A549 (cell line): ENCODE measurements at regions not wholly inside any gene's neighbourhood (a gene's known extent, or its start where the extent isn't known, plus 50 kb on each side); places are given as distances from the start of the nearest gene placed in this dataset.

Experiments used
- ATAC-seq, 2 experiments: fragments of 200-7000 bp in 1 of 2; fragments of >200 bp in 1 of 2; cut with Nextera tagmentation in 1 of 2; cut with Tn5 transposase in 1 of 2; 3 replicates each; pipeline versions ENCODE4 v1.8.0 to v1.9.1; 2018 to 2020; ENCODE audit warnings: mild to moderate bottlenecking in 1 of 2, moderate library complexity in 1 of 2
- CTCF ChIA-PET: fragments of 300-600 bp; sonication (Branson Sonifier 250); formaldehyde crosslinking; extraction: SDS; loops from one replicate; lab custom pipeline; 2021; ENCODE audit warnings: antibody characterized with exemption, inconsistent platforms; lab: Yijun Ruan, JAX
- POLR2A ChIA-PET: fragments of 350-600 bp; formaldehyde crosslinking; extraction: SDS; loops from one replicate; lab custom pipeline; 2021; ENCODE audit warnings: antibody characterized with exemption, inconsistent platforms; lab: Yijun Ruan, JAX
- DNase-seq, 2 experiments: peaks; one replicate each; pipeline versions ENCODE4 v3.0.0 to v3.0.0-alpha.2; 2011 to 2016; ENCODE audit warnings: low read depth in 1 of 2, low spot score in 1 of 2
- FAIRE-seq: peaks from 2 replicates; lab custom pipeline; 2011; peaks lifted over from hg19 to GRCh38; lab: Jason Lieb, UNC
- H3K27ac ChIP-seq, 2 experiments: fragments of >200 bp; sonication (Bioruptor Twin); formaldehyde crosslinking; 3 replicates each; pipeline ENCODE4 v1.5.1; 2016 to 2017
- H3K4me1 ChIP-seq: fragments of >200 bp; sonication (Bioruptor Twin); formaldehyde crosslinking; 3 replicates; pipeline ENCODE4 v1.6.1; 2016
- H3K4me2 ChIP-seq: fragments of >200 bp; sonication (Bioruptor Twin); formaldehyde crosslinking; 3 replicates; pipeline ENCODE4 v1.6.1; 2016
- H3K4me3 ChIP-seq: fragments of >200 bp; sonication (Bioruptor Twin); formaldehyde crosslinking; 3 replicates; pipeline ENCODE4 v1.5.1; 2016
- H3K9me3 ChIP-seq: fragments of >200 bp; sonication (Bioruptor Twin); formaldehyde crosslinking; 3 replicates; pipeline ENCODE4 v1.6.1; 2016
- BHLHE40 ChIP-seq: IDR thresholded peaks from 2 replicates; pipeline ENCODE4 v1.6.1; 2012; ENCODE audit warnings: low read depth, low read length, inconsistent platforms
- CBX2 ChIP-seq: fragments of 200-600 bp; sonication (generic); IDR thresholded peaks from 2 replicates; pipeline ENCODE4 v1.6.1; 2016; ENCODE audit warnings: low read depth, mild to moderate bottlenecking, borderline replicate concordance
- CBX8 ChIP-seq: fragments of 200-600 bp; sonication (generic); IDR thresholded peaks from 2 replicates; pipeline ENCODE4 v1.6.1; 2016
- CEBPB ChIP-seq, 2 experiments: fragments of >200 bp in 1 of 2; sonication (Bioruptor Twin) in 1 of 2; formaldehyde crosslinking in 1 of 2; IDR thresholded peaks; 2 replicates each; pipeline ENCODE4 v1.6.1; 2012 to 2016
- CHD2 ChIP-seq: fragments of 150-350 bp; IDR thresholded peaks from 2 replicates; pipeline ENCODE4 v1.6.1; 2014; ENCODE audit warnings: low read length; ENCODE audit not compliant: partially characterized antibody
- CHD4 ChIP-seq: fragments of 200-600 bp; sonication (generic); IDR thresholded peaks from 2 replicates; pipeline ENCODE4 v1.6.1; 2016; ENCODE audit warnings: antibody characterized with exemption, mild to moderate bottlenecking, borderline replicate concordance
- FOSB ChIP-seq: fragments of 250-450 bp; sonication (Bioruptor Pico); IDR thresholded peaks from 2 replicates; pipeline ENCODE4 v1.5.0; 2020; ENCODE audit warnings: mild to moderate bottlenecking, moderate library complexity
- FOSL2 ChIP-seq, 2 experiments: fragments of 450-650 bp in 1 of 2; fragments of >200 bp in 1 of 2; sonication (Bioruptor Twin) in 1 of 2; formaldehyde crosslinking; IDR thresholded peaks; 2 replicates each; pipeline versions ENCODE4 v1.5.0 to v1.6.1; 2016 to 2020; ENCODE audit warnings: mild to moderate bottlenecking in 1 of 2, moderate library complexity in 1 of 2
- HEYL ChIP-seq: fragments of 250-450 bp; sonication (Bioruptor Pico); IDR thresholded peaks from 2 replicates; pipeline ENCODE4 v1.8.0; 2021; ENCODE audit warnings: mild to moderate bottlenecking, moderate library complexity
- HOXB5 ChIP-seq: fragments of 250-450 bp; sonication (Bioruptor Pico); IDR thresholded peaks from 2 replicates; pipeline ENCODE4 v1.5.0; 2020; ENCODE audit warnings: mild to moderate bottlenecking, moderate library complexity
- JUNB ChIP-seq: fragments of >200 bp; sonication (Bioruptor Twin); formaldehyde crosslinking; IDR thresholded peaks from 2 replicates; pipeline ENCODE4 v1.6.1; 2016
- KDM1A ChIP-seq: fragments of 200-600 bp; sonication (generic); IDR thresholded peaks from 2 replicates; pipeline ENCODE4 v1.6.1; 2016; ENCODE audit warnings: low read depth, mild to moderate bottlenecking
- MAFK ChIP-seq: fragments of 450-650 bp; IDR thresholded peaks from 2 replicates; pipeline ENCODE4 v1.6.1; 2014; ENCODE audit not compliant: partially characterized antibody
- MAZ ChIP-seq: fragments of 150-350 bp; IDR thresholded peaks from 2 replicates; pipeline ENCODE4 v1.6.1; 2014; ENCODE audit warnings: antibody characterized with exemption, low read depth, low read length, borderline replicate concordance
- MYC ChIP-seq: IDR thresholded peaks from 2 replicates; pipeline ENCODE4 v1.6.1; 2012; ENCODE audit warnings: mild to moderate bottlenecking, inconsistent platforms, low read length, improper control_type of control experiment, borderline replicate concordance
- NFE2L2 ChIP-seq: fragments of 150-350 bp; conservative IDR thresholded peaks from 2 replicates; pipeline ENCODE4 v1.6.1; 2014; ENCODE audit warnings: low read length
- NR3C1 ChIP-seq: fragments of >200 bp; sonication (Bioruptor Twin); formaldehyde crosslinking; IDR thresholded peaks from 3 replicates; pipeline ENCODE4 v1.6.1; 2017
- RCOR1 ChIP-seq: fragments of 150-350 bp; IDR thresholded peaks from 2 replicates; pipeline ENCODE4 v1.6.1; 2014; ENCODE audit warnings: antibody characterized with exemption, low read length, low read depth
- SREBF2 ChIP-seq: fragments of 450-650 bp; IDR thresholded peaks from 2 replicates; pipeline ENCODE4 v1.6.1; 2014; ENCODE audit warnings: mild to moderate bottlenecking, moderate library complexity
- TFCP2L1 ChIP-seq: fragments of 250-450 bp; sonication (Bioruptor Pico); IDR thresholded peaks from 2 replicates; pipeline ENCODE4 v1.5.0; 2021; ENCODE audit warnings: mild to moderate bottlenecking
- WGBS: methylation state at CpG from one replicate; pipeline ENCODE4 v1.1.6; 2017; ENCODE audit errors: missing lambda C conversion rate; 5-methylcytosine and 5-hydroxymethylcytosine counted together
- TF ChIP-seq, protein P1 (sequence below): IDR thresholded peaks from 2 replicates; pipeline ENCODE4 v1.6.1; 2012
- TF ChIP-seq, protein P2 (sequence below): fragments of >200 bp; sonication (Bioruptor Twin); formaldehyde crosslinking; IDR thresholded peaks from 2 replicates; pipeline ENCODE4 v1.6.1; 2016
- TF ChIP-seq, protein P3 (sequence below): fragments of >200 bp; sonication (Bioruptor Twin); formaldehyde crosslinking; IDR thresholded peaks from 3 replicates; pipeline ENCODE4 v1.5.1; 2016

DNA sequence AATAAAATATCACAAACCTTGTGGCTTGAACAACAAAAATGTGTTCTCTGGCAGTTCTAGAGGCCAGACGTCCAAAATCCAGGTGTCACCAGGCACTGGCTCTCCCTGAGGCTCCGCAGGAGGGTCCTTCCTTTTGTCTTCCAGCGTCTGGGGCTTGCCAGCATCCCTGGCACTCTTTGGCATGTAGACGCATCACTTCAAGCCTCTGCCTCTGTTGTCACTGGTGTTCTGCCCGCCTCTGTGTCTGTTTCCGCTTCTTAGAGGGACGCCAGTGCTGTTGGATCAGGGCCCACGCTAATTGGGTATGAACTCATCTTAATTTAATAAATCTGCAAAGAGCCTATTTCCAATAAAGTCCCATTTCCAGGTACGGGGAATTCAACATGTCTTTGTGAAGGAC is 273.7 kb upstream of the C1orf174 start:
- H3K4me1 ChIP-seq, result no peaks in the 10 kb centered on the region
- 24% methylated on average over 9 of the region's 9 CpGs for WGBS
- TF ChIP-seq, protein P1, sequence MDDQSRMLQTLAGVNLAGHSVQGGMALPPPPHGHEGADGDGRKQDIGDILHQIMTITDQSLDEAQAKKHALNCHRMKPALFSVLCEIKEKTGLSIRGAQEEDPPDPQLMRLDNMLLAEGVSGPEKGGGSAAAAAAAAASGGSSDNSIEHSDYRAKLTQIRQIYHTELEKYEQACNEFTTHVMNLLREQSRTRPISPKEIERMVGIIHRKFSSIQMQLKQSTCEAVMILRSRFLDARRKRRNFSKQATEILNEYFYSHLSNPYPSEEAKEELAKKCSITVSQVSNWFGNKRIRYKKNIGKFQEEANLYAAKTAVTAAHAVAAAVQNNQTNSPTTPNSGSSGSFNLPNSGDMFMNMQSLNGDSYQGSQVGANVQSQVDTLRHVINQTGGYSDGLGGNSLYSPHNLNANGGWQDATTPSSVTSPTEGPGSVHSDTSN, result no peak
- TF ChIP-seq CHD2 (no peak), CBX8 (no peak), MAFK (no peak), CBX2 (no peak), RCOR1 (no peak), CHD4 (no peak), NR3C1 (no peak)
- TF ChIP-seq, protein P2, sequence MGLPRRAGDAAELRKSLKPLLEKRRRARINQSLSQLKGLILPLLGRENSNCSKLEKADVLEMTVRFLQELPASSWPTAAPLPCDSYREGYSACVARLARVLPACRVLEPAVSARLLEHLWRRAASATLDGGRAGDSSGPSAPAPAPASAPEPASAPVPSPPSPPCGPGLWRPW, result no peak
- FAIRE-seq (no peak), ATAC-seq (no peak), DNase-seq (no peak)
- POLR2A ChIA-PET, result no interaction called here
- H3K27ac ChIP-seq, result no peak overlapping the region
- CTCF ChIA-PET, result no interaction called here
- no peak overlapping the region for H3K4me3 ChIP-seq
- H3K4me2 ChIP-seq, result no peak overlapping the region
- H3K9me3 ChIP-seq, result no peaks in the 10 kb centered on the region

DNA sequence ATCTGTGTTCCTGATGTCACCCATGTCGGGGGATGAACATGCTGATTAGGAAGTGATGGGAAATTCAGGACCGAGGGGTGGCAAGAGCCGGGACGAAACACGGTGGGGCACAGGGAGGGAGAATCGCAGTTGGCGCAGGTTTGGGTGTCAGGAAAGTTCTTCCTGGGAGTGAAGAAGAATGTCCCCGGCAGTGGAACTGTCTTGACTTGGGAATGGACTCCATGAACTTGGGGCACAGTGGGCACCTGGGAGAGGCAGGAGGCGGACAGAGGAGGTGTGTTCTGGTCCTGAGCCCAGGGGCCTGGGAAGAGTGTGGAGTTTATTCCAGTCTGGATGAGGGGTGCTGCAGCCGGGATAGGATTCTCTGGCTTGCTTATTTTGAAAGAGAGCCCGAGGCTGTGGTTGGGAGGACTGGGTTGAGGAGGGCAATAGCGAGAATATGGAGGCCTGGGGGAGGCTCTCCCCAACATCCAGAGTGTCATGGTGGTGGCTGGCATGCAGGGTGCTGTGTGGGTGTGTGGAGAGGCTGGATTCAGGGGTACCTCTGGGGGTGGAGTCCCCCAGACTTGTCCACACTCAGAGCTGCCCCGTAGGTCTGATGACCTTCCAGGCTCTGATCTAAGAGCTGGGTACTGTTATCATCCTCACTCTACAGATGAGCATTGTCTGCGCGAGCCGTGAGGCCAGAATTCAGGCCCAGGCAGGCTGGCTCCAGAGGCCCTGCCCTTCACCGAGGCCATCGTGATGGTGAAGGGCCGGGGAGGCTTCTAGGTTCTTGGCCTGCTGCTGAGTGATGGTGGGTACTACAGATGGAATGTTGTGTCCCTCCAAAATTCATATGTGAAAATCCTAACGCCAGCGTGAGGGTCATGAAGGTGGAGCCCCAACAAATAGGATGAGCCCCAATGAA is 274.5 kb upstream of the C1orf174 start:
- ATAC-seq (no peak), FAIRE-seq (no peak), DNase-seq (no peak)
- TF ChIP-seq, protein P3, sequence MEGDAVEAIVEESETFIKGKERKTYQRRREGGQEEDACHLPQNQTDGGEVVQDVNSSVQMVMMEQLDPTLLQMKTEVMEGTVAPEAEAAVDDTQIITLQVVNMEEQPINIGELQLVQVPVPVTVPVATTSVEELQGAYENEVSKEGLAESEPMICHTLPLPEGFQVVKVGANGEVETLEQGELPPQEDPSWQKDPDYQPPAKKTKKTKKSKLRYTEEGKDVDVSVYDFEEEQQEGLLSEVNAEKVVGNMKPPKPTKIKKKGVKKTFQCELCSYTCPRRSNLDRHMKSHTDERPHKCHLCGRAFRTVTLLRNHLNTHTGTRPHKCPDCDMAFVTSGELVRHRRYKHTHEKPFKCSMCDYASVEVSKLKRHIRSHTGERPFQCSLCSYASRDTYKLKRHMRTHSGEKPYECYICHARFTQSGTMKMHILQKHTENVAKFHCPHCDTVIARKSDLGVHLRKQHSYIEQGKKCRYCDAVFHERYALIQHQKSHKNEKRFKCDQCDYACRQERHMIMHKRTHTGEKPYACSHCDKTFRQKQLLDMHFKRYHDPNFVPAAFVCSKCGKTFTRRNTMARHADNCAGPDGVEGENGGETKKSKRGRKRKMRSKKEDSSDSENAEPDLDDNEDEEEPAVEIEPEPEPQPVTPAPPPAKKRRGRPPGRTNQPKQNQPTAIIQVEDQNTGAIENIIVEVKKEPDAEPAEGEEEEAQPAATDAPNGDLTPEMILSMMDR, result no peak
- no peak for TF ChIP-seq FOSB
- TF ChIP-seq SREBF2, result no peak
- no peak for TF ChIP-seq BHLHE40
- no peak for TF ChIP-seq FOSL2 (IDR thresholded peaks at IDR 0.05)
- no peak for TF ChIP-seq FOSL2 (CRISPR knock-in tag; IDR thresholded peaks at IDR 0.05)
- no peak for TF ChIP-seq HOXB5 (CRISPR knock-in tag)
- TF ChIP-seq RCOR1, result no peak
- no peak for TF ChIP-seq CBX2
- no peak for TF ChIP-seq CHD4
- no peak for TF ChIP-seq MAZ
- TF ChIP-seq JUNB, result no peak
- no peak for TF ChIP-seq NFE2L2
- TF ChIP-seq KDM1A, result no peak
- no peak for TF ChIP-seq NR3C1
- no peak for TF ChIP-seq MYC
- TF ChIP-seq CEBPB (IDR thresholded peaks at IDR 0.05), result no peak
- TF ChIP-seq, protein P1, result no peak
- no peak for TF ChIP-seq HEYL
- no peak for TF ChIP-seq TFCP2L1 (CRISPR knock-in tag)
- WGBS, result 34% methylated on average over 15 of the region's 21 CpGs
- ChIA-PET POLR2A (no interaction called here), CTCF (no interaction called here)
- Histone ChIP-seq H3K4me2 (no peak overlapping the region), H3K27ac (no peak overlapping the region), H3K9me3 (no peaks in the 10 kb centered on the region), H3K4me3 (no peak overlapping the region), H3K4me1 (no peaks in the 10 kb centered on the region)
